ENCODE measurements at regions not wholly inside any gene's neighbourhood (a gene's known extent, or its start where the extent isn't known, plus 50 kb on each side); places are given as distances from the start of the nearest gene placed in this dataset.

DNA sequence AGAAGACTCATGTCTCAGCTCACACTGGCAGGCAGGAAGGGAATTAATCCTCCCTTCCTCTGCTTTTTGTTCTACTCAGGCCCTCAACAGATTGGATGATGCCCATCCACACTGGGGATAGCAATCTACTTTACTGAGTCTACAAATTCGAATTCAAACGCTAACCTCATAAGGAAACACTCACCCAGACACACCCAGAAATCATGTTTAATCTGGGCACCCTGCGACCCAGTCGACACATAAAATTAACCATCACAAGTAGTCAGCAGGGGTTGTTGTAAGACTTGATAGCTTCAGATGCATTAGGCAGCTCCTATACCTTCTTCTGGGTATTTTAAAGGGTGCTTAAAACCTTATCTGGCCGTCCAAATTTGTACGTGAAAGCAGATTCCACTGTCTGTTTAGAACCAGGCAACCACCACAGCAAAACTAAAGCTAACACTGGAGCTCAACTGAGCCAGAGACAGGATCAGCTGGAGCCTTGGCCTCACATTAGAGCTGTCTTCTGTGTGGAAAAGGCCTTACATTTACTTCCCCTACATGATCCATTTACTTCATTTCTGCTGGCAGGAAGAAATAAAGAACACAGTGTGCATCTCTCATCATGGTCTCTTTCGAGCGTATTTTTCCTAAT, 407.3 kb upstream of the PPP2R3A start:
- DNase-seq (no peak), ATAC-seq (ENCODE audit: insufficient read depth, low read depth) (no peak)
- Histone ChIP-seq H3K27me3 (ENCODE audit: insufficient read depth, low read length, poor library complexity) (peaks cover 3% of the 10 kb centered on the region), H2AFZ (ENCODE audit: low read depth, low read length) (no peak overlapping the region), H3K4me3 (ENCODE audit: low read depth in 1 of 2, low read length in 2 of 2) (no peak overlapping the region), H3K9ac (ENCODE audit: low read depth, low read length) (no peak overlapping the region), H3K36me3 (ENCODE audit: insufficient read depth, low read length) (no peaks in the 10 kb centered on the region), H3K79me2 (ENCODE audit: insufficient read depth, low read length) (no peaks in the 10 kb centered on the region), H3K9me3 (ENCODE audit: insufficient read depth, low read length, severe bottlenecking) (no peaks in the 10 kb centered on the region), H3K4me1 (ENCODE audit: insufficient read depth, low read length) (no peaks in the 10 kb centered on the region), H4K20me1 (ENCODE audit: insufficient read depth, low read length) (no peaks in the 10 kb centered on the region), H3K27ac (ENCODE audit: low read length) (no peak overlapping the region), H3K4me2 (ENCODE audit: insufficient read depth, low read length) (no peak overlapping the region)
- no peak for TF ChIP-seq EZH2 (IDR thresholded peaks at IDR 0.05; ENCODE audit: borderline replicate concordance, low read depth, low read length, severe bottlenecking)
- TF ChIP-seq CTCF (IDR thresholded peaks at IDR 0.05; ENCODE audit: borderline replicate concordance, extremely low read depth, low read length, poor library complexity, severe bottlenecking): no peak

DNA sequence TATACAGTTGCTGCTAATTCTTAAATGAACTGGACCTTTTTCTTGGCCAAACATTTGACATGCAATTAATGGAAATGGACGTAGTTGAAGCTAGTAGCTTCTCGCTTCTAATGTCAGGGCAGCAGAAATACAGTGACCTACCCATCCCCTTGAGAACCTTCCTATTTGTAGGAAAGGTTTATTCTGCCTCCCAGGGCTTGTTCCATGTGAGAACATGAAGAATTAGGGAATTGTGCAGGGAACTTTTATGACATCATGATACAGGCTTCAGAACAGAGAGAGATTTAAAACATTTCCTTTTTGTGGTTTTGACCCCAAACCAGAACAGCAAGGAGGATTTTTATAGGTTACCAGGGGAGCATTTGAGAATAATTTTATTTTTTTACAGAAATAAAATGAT, 406.6 kb upstream of the PPP2R3A start:
- H3K4me2 ChIP-seq (ENCODE audit: insufficient read depth, low read length): no peak overlapping the region

DNA sequence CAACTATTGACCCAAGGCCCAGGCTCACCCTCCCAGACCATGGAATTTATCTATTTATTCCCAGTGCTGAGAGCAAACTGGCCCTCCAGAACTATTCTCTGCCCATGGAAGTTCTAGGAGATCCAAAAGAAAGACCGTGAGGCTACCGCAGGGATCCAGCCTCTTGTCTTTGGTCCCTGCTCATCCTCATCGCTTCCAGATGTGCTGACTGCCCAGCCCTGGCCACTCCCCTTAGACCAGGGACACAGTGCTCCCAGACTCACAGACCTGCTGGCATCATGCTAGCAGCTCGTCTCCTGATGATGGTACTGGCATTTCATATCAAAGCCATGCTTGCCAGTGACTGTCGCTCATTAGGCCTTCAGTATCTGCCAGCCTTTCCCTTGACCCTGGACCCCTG, 405.7 kb upstream of the PPP2R3A start:
- TF ChIP-seq CTCF (IDR thresholded peaks at IDR 0.05; ENCODE audit: borderline replicate concordance, extremely low read depth, low read length, poor library complexity, severe bottlenecking) (no peak), EZH2 (IDR thresholded peaks at IDR 0.05; ENCODE audit: borderline replicate concordance, low read depth, low read length, severe bottlenecking) (no peak)
- Histone ChIP-seq H3K9me3 (ENCODE audit: insufficient read depth, low read length, severe bottlenecking) (no peaks in the 10 kb centered on the region), H3K27ac (ENCODE audit: low read length) (no peak overlapping the region), H3K4me1 (ENCODE audit: insufficient read depth, low read length) (no peaks in the 10 kb centered on the region), H4K20me1 (ENCODE audit: insufficient read depth, low read length) (no peaks in the 10 kb centered on the region), H3K27me3 (ENCODE audit: insufficient read depth, low read length, poor library complexity) (peaks cover 3% of the 10 kb centered on the region), H3K9ac (ENCODE audit: low read depth, low read length) (no peak overlapping the region), H3K4me3 (ENCODE audit: low read depth in 1 of 2, low read length in 2 of 2) (no peak overlapping the region), H3K36me3 (ENCODE audit: insufficient read depth, low read length) (no peaks in the 10 kb centered on the region), H2AFZ (ENCODE audit: low read depth, low read length) (no peak overlapping the region), H3K4me2 (ENCODE audit: insufficient read depth, low read length) (no peak overlapping the region), H3K79me2 (ENCODE audit: insufficient read depth, low read length) (no peaks in the 10 kb centered on the region)
- ATAC-seq (ENCODE audit: insufficient read depth, low read depth): no peak
- no peak for DNase-seq

More for the DNA sequence above, 406.6 kb upstream of the PPP2R3A start:
- H3K27me3 ChIP-seq (ENCODE audit: insufficient read depth, low read length, poor library complexity): peaks cover 3% of the 10 kb centered on the region
- DNase-seq (no peak), ATAC-seq (ENCODE audit: insufficient read depth, low read depth) (no peak)
- no peaks in the 10 kb centered on the region for H3K79me2 ChIP-seq (ENCODE audit: insufficient read depth, low read length)
- no peak overlapping the region for H3K27ac ChIP-seq (ENCODE audit: low read length)
- no peak for TF ChIP-seq CTCF (IDR thresholded peaks at IDR 0.05; ENCODE audit: borderline replicate concordance, extremely low read depth, low read length, poor library complexity, severe bottlenecking)
- no peak for TF ChIP-seq EZH2 (IDR thresholded peaks at IDR 0.05; ENCODE audit: borderline replicate concordance, low read depth, low read length, severe bottlenecking)
- H4K20me1 ChIP-seq (ENCODE audit: insufficient read depth, low read length): no peaks in the 10 kb centered on the region
- no peaks in the 10 kb centered on the region for H3K36me3 ChIP-seq (ENCODE audit: insufficient read depth, low read length)
- H3K4me3 ChIP-seq (ENCODE audit: low read depth in 1 of 2, low read length in 2 of 2): no peak overlapping the region
- H3K9me3 ChIP-seq (ENCODE audit: insufficient read depth, low read length, severe bottlenecking): no peaks in the 10 kb centered on the region
- no peak overlapping the region for H3K9ac ChIP-seq (ENCODE audit: low read depth, low read length)
- H2AFZ ChIP-seq (ENCODE audit: low read depth, low read length): no peak overlapping the region
- H3K4me1 ChIP-seq (ENCODE audit: insufficient read depth, low read length): no peaks in the 10 kb centered on the region

Measured in DND-41 (cell line).